H9 (cell line): ENCODE measurements at regions not wholly inside any gene's neighbourhood (a gene's known extent, or its start where the extent isn't known, plus 50 kb on each side); places are given as distances from the start of the nearest gene placed in this dataset.

ENCODE experiments used
- DNase-seq: peaks from one replicate; pipeline ENCODE4 v3.0.0-alpha.2; 2017
- H2AFZ ChIP-seq: one replicate; pipeline ENCODE4 v1.6.1; 2013; ENCODE audit warnings: mild to moderate bottlenecking, low read length, control low read depth, moderate library complexity
- H2AK5ac ChIP-seq: 2 replicates; pipeline ENCODE4 v1.6.1; 2013; ENCODE audit warnings: low read length, control low read depth, mixed read lengths; ENCODE audit not compliant: insufficient read length
- H2BK120ac ChIP-seq: one replicate; pipeline ENCODE4 v1.6.1; 2013; ENCODE audit warnings: low read depth, mild to moderate bottlenecking, low read length, control low read depth, inconsistent platforms; ENCODE audit not compliant: poor library complexity, severe bottlenecking
- H2BK12ac ChIP-seq: 2 replicates; pipeline ENCODE4 v1.6.1; 2013; ENCODE audit warnings: low read length, control low read depth, mixed read lengths, low read depth; ENCODE audit not compliant: insufficient read length
- H2BK15ac ChIP-seq: 2 replicates; pipeline ENCODE4 v1.6.1; 2013; ENCODE audit warnings: low read depth, low read length, control low read depth
- H2BK20ac ChIP-seq: one replicate; pipeline ENCODE4 v1.6.1; 2013; ENCODE audit warnings: low read depth, mild to moderate bottlenecking, low read length, control low read depth, inconsistent platforms; ENCODE audit not compliant: poor library complexity, severe bottlenecking
- H2BK5ac ChIP-seq: 2 replicates; pipeline ENCODE4 v1.6.1; 2013; ENCODE audit warnings: low read length, control low read depth, mixed read lengths; ENCODE audit not compliant: insufficient read length
- H3K14ac ChIP-seq: 2 replicates; pipeline ENCODE4 v1.6.1; 2013; ENCODE audit warnings: low read length, control low read depth; ENCODE audit not compliant: insufficient read depth
- H3K18ac ChIP-seq: 2 replicates; pipeline ENCODE4 v1.6.1; 2013; ENCODE audit warnings: low read depth, mild to moderate bottlenecking, mixed read lengths, low read length, control low read depth; ENCODE audit not compliant: insufficient read length
- H3K23ac ChIP-seq: 2 replicates; pipeline ENCODE4 v1.6.1; 2013; ENCODE audit warnings: low read length, control low read depth, mixed read lengths, low read depth; ENCODE audit not compliant: insufficient read length
- H3K23me2 ChIP-seq: 2 replicates; pipeline ENCODE4 v1.6.1; 2013; ENCODE audit warnings: low read depth, mild to moderate bottlenecking, mixed read lengths, low read length, control low read depth; ENCODE audit not compliant: insufficient read length, poor library complexity, severe bottlenecking
- H3K27ac ChIP-seq: 2 replicates; pipeline ENCODE4 v1.5.1; 2013; ENCODE audit warnings: low read length, control low read depth, mixed read lengths, low read depth; ENCODE audit not compliant: insufficient read length
- H3K27me3 ChIP-seq: 2 replicates; pipeline ENCODE4 v1.6.1; 2013; ENCODE audit warnings: low read length, control low read depth, inconsistent platforms; ENCODE audit not compliant: insufficient read depth
- H3K4ac ChIP-seq: 2 replicates; pipeline ENCODE4 v1.6.1; 2013; ENCODE audit warnings: low read depth, mild to moderate bottlenecking, control low read depth, inconsistent platforms, low read length, moderate library complexity
- H3K4me1 ChIP-seq: 2 replicates; pipeline ENCODE4 v1.6.1; 2013; ENCODE audit warnings: low read length, control low read depth, inconsistent platforms; ENCODE audit not compliant: insufficient read depth
- H3K4me2 ChIP-seq: 2 replicates; pipeline ENCODE4 v1.6.1; 2013; ENCODE audit warnings: low read length, control low read depth, mixed read lengths; ENCODE audit not compliant: insufficient read length, insufficient read depth
- H3K56ac ChIP-seq: 2 replicates; pipeline ENCODE4 v1.6.1; 2013; ENCODE audit warnings: low read depth, mild to moderate bottlenecking, mixed read lengths, low read length, control low read depth; ENCODE audit not compliant: insufficient read length
- H3K79me1 ChIP-seq: 2 replicates; pipeline ENCODE4 v1.6.1; 2013; ENCODE audit warnings: low read depth, mild to moderate bottlenecking, moderate library complexity, low read length, control low read depth, inconsistent platforms; ENCODE audit not compliant: insufficient read depth, poor library complexity, severe bottlenecking
- H3K79me2 ChIP-seq: 2 replicates; pipeline ENCODE4 v1.6.1; 2013; ENCODE audit warnings: low read length, control low read depth, inconsistent platforms; ENCODE audit not compliant: insufficient read depth
- H3K9ac ChIP-seq: 2 replicates; pipeline ENCODE4 v1.6.1; 2013; ENCODE audit warnings: low read length, control low read depth, mixed read lengths; ENCODE audit not compliant: insufficient read length; ENCODE audit errors: extremely low read depth
- H3K9me3 ChIP-seq: one replicate; pipeline ENCODE4 v1.6.1; 2013; ENCODE audit warnings: low read depth, low read length, inconsistent platforms; ENCODE audit not compliant: control insufficient read depth
- H3T11ph ChIP-seq: one replicate; pipeline ENCODE4 v1.6.1; 2013; ENCODE audit warnings: mild to moderate bottlenecking, low read length, control low read depth, inconsistent platforms
- H4K20me1 ChIP-seq: one replicate; pipeline ENCODE4 v1.6.1; 2013; ENCODE audit not compliant: control insufficient read depth, insufficient read length, insufficient read depth
- H4K5ac ChIP-seq: 2 replicates; pipeline ENCODE4 v1.6.1; 2013; ENCODE audit warnings: low read depth, mild to moderate bottlenecking, mixed read lengths, low read length, control low read depth; ENCODE audit not compliant: insufficient read length
- H4K8ac ChIP-seq: replicated peaks from 2 replicates; pipeline ENCODE4 v1.6.1; 2013; ENCODE audit warnings: low read length, control low read depth, mixed read lengths, low read depth; ENCODE audit not compliant: insufficient read length
- H4K91ac ChIP-seq: 2 replicates; pipeline ENCODE4 v1.6.1; 2013; ENCODE audit warnings: low read depth, mild to moderate bottlenecking, moderate library complexity, mixed read lengths, low read length, control low read depth; ENCODE audit not compliant: insufficient read length
- H3K27ac Mint-ChIP-seq, 3 experiments: 2 replicates in 2 of 3; 3 replicates in 1 of 3; pipeline ENCODE4 v1.8.0; 2020 to 2021; ENCODE audit warnings: mixed read lengths in 3 of 3, mild to moderate bottlenecking in 1 of 3, moderate library complexity in 1 of 3
- H3K27me3 Mint-ChIP-seq: 2 replicates; pipeline ENCODE4 v1.8.0; 2021; ENCODE audit warnings: low read depth, mild to moderate bottlenecking, moderate library complexity, mixed read lengths
- H3K36me3 Mint-ChIP-seq, 3 experiments: 2 replicates in 2 of 3; 3 replicates in 1 of 3; pipeline ENCODE4 v1.8.0; 2020 to 2021; ENCODE audit warnings: low read depth in 3 of 3, mixed read lengths in 3 of 3; ENCODE audit not compliant: insufficient read depth in 1 of 3
- H3K4me1 Mint-ChIP-seq, 2 experiments: 2 replicates each; pipeline ENCODE4 v1.8.0; 2020; ENCODE audit warnings: mixed read lengths in 2 of 2
- H3K4me3 Mint-ChIP-seq, 2 experiments: 2 replicates in 1 of 2; 3 replicates in 1 of 2; pipeline ENCODE4 v1.8.0; 2020 to 2021; ENCODE audit warnings: mild to moderate bottlenecking in 2 of 2, mixed read lengths in 2 of 2, moderate library complexity in 1 of 2
- H3K9me3 Mint-ChIP-seq, 2 experiments: 2 replicates in 1 of 2; 3 replicates in 1 of 2; pipeline ENCODE4 v1.8.0; 2020; ENCODE audit warnings: mild to moderate bottlenecking in 2 of 2, mixed read lengths in 2 of 2, moderate library complexity in 1 of 2
- WGBS: extraction: QIAGEN DNeasy Blood & Tissue Kit; methylation state at CpG from one replicate; pipeline ENCODE4 v1.1.7; 2013; ENCODE audit warnings: missing lambda C conversion rate, low lambda C conversion rate, mixed read lengths; ENCODE audit not compliant: insufficient read length; ENCODE audit errors: extremely low coverage; 5-methylcytosine and 5-hydroxymethylcytosine counted together
- TF ChIP-seq, protein P1 (sequence below): fragments of 200-600 bp; sonication (generic); conservative IDR thresholded peaks from 3 replicates; pipeline ENCODE4 v1.8.0; 2021; ENCODE audit warnings: antibody characterized with exemption, mild to moderate bottlenecking

DNA sequence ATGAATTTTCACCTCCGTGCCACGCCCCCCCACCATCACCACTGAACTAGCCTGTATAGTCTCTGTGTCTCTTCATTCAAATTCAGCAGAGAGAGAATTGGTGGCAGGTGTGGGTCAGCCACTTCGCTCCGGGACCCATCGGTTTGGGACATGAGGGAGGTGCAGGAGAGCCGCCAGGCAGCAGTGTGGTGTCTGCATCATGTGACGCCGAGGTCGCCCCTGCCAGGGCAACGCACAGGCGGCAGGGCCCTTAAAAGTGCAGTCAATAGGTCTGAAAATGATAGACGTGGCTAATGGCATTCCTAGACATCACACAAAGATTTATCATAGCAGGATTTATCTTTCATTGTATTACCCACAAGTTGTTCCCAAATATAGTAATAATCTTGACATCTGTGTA is 100.6 kb upstream of the RNF32 start:
- H3K27me3 Mint-ChIP-seq, result peaks cover 5% of the 10 kb centered on the region
- no peak for DNase-seq
- H3K23me2 ChIP-seq, result no peaks in the 10 kb centered on the region
- no peak overlapping the region for H3K23ac ChIP-seq
- no peaks in the 10 kb centered on the region for H3K79me1 ChIP-seq
- H3K4me3 Mint-ChIP-seq, result no peak overlapping the region
- WGBS, result no CpG with 5 or more reads among the region's 12 CpGs
- H3K4ac ChIP-seq, result no peak overlapping the region
- no peak overlapping the region for H3K56ac ChIP-seq
- H3K4me1 Mint-ChIP-seq, result no peaks in the 10 kb centered on the region; a peak in 1 of 4 replicates
- H3K9me3 ChIP-seq, result no peaks in the 10 kb centered on the region
- no peaks in the 10 kb centered on the region for H3K4me1 ChIP-seq
- no peak overlapping the region for H3K27ac ChIP-seq
- H3K4me2 ChIP-seq, result no peak overlapping the region
- no peak overlapping the region for H3K9ac ChIP-seq
- no peak overlapping the region for H4K8ac ChIP-seq
- H4K91ac ChIP-seq, result no peak overlapping the region
- H3K14ac ChIP-seq, result no peak overlapping the region
- no peak overlapping the region for H2BK20ac ChIP-seq
- H3K18ac ChIP-seq, result no peak overlapping the region
- no peak overlapping the region for H2BK5ac ChIP-seq
- no peaks in the 10 kb centered on the region for H3K79me2 ChIP-seq
- no peak overlapping the region for H3T11ph ChIP-seq
- H4K20me1 ChIP-seq, result no peaks in the 10 kb centered on the region
- H2AFZ ChIP-seq, result no peak overlapping the region
- no peak overlapping the region for H4K5ac ChIP-seq
- no peaks in the 10 kb centered on the region for H3K27me3 ChIP-seq
- TF ChIP-seq, protein P1, sequence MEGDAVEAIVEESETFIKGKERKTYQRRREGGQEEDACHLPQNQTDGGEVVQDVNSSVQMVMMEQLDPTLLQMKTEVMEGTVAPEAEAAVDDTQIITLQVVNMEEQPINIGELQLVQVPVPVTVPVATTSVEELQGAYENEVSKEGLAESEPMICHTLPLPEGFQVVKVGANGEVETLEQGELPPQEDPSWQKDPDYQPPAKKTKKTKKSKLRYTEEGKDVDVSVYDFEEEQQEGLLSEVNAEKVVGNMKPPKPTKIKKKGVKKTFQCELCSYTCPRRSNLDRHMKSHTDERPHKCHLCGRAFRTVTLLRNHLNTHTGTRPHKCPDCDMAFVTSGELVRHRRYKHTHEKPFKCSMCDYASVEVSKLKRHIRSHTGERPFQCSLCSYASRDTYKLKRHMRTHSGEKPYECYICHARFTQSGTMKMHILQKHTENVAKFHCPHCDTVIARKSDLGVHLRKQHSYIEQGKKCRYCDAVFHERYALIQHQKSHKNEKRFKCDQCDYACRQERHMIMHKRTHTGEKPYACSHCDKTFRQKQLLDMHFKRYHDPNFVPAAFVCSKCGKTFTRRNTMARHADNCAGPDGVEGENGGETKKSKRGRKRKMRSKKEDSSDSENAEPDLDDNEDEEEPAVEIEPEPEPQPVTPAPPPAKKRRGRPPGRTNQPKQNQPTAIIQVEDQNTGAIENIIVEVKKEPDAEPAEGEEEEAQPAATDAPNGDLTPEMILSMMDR, result no peak
- H2BK12ac ChIP-seq, result no peak overlapping the region
- peak overlapping the region in 1 of 3 experiments; percentile 62; a peak in 1 of 7 replicates for H3K27ac Mint-ChIP-seq
- H3K9me3 Mint-ChIP-seq, result no peaks in the 10 kb centered on the region
- H2BK120ac ChIP-seq, result no peak overlapping the region
- no peak overlapping the region for H2BK15ac ChIP-seq
- H2AK5ac ChIP-seq, result no peak overlapping the region
- H3K36me3 Mint-ChIP-seq, result no peaks in the 10 kb centered on the region; a peak in 1 of 7 replicates
